ENCODE measurements at regions not wholly inside any gene's neighbourhood (a gene's known extent, or its start where the extent isn't known, plus 50 kb on each side); places are given as distances from the start of the nearest gene placed in this dataset.

DNA sequence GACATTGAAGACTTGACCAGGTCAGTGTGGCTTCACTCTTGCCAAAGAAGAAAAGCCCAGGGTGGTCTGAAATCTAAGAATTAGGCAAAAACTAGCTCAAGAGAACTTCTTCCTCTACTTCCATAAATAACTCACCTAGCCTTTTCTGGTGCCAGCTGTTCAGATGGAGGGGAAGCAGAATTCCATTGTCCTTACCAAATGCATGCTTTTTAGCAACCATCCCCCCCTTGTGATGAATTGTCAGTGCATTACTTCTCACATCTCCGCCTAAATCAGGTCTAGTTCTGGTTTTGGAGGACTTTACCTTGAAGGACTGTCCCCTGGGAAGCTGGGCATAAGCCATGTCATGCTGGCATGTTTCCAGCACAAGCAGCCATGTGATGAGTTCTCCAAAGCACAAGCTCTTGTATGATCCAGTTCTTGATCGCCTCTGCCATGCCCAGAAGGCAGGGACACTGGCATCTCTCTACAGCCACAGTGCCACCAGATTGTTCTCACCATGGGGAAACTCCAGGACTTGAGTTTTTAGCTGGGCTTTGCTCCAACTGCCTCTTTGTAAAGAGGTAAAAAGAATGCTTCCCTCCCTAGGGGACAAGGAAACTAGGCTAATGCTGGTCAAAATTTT, 96.4 kb upstream of the IL12A start:
- DNase-seq, result no peak

GRCh38 chr3:159892801-159893200, 95.8 kb upstream of the IL12A start:
- no peak for DNase-seq

DNA sequence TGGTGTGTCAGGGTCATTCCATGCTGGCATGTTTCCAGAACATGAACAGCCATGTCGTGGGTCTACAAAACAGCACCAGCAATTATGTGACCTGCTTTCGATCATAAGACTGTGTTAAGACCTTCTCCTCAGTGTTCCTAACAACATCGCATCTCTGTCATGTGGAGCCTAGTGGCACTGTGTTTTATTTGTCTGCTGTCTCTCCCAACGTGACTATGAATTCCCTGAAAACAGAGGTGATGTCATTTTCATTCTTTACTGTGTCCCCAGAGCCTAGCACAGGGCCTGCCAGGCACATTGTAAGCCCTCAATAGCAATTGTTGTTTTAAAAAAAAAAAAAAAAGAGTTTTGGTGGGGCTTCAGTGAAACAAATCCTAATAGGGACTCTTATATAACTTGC, 94.2 kb upstream of the IL12A start:
- DNase-seq, result no peak

- no peak for DNase-seq
Measured at GRCh38 chr3:159895430-159895829, 93.2 kb upstream of the IL12A start.

DNA sequence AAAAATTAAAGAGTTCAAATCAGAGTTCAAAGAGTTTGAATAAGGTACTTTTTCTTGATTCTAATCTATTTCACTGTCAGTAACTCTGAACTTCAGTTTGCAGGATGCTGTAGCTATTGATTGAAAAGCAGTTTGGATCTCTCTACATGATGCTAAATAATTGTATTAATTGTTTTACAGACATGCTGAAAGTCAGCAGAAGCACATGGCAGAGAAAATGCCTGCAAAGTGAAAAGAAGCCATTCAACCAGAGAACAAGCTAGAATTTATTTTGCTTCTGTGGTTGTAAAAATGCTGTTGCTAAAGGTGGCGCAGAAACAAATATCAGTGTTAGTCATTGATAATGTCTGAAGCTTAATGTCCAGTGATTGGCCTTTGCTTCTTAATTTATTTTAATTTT, 92.1 kb upstream of the IL12A start:
- DNase-seq, result no peak

DNA sequence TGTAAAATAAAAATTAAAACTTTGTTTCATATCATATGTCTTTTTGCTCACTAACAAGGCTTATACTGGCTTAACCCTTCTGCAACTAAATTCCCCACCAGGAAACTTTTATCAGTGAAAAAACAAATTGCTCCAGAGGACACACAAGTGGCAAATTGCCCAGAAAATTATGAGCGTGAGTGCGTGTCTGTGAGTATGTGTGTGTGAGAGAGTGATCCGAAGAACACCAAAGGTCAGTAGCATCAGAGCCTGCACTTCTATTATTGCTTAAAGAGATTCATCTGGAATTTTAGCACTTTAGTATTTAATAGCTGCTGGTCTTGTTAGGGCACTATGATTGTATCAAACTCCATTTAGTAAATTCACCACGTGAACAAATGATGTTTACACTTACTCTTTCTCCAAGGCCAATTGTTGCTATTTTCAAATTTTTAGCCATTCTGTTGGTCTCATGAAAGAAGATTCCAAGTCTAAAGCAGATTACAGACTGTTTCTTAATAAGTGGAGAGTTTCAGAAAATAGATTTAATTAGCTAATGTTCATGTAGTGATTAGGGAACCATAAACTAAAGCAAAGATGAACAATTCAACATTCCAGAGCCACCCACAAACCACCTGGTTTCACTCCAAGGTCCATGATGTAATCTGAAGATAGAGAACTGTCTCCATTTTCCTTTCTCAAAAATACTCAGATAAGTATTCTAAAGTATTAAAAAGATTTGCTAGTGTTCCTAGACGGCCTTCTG, 91.1 kb upstream of the IL12A start:
- DNase-seq, result no peak

DNA sequence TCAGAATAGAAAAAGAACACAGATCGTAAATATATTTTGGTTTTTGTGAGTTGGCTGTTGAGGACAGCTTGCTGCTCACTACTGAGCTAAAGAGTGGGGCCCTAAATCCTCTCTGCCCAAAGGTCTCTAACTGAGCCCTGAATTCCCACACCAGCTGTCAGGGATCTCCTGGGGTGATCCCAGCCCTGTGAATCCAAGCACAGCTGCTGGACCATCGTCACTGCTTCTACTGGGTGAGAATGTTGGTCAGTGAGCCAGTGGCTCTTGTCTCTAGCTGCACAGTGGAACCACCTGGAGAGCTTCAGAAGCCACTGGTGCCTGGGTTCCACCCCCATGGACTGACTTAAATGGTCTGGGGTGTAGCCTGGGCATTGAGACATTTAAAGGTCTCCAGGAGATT, 90.5 kb upstream of the IL12A start:
- DNase-seq, result no peak

- DNase-seq, result no peak
Measured at GRCh38 chr3:159899166-159899565, 89.5 kb upstream of the IL12A start.

DNA sequence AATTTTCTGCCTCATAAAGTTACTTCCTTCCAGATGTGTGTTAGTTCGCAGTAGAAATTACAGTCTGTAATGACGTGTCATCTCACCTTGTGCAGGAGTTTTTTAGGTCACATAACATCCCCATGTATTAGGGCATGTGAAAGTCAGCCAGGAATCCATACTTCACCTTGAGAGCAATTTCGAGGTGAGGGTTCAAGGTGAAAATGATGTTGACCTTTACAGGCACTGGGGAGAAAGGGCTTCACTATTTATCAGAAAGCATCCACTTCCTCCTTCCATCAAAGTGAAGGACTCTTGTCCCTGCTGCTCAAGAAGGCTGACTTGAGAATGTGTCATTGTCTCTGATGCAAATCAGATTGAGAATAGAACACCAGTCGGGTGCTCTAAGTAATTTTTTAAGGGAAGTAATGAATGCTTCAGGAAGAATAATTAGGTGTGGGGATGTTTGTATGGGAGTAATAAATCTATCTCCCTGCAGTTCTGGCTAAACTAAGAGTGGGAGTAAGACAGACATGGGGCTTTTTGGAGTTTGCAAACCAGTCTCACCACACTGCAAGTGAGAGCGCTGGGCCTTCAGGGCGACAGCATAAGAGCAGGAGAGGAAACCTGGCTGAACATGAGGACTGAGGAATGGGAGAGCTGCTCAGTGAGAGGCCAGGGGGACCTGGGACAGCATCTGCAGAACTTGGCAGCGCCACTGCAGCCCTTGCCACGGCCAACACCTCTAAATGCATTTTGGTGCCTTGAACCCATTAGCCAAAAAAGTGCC, 85.9 kb upstream of the IL12A start:
- DNase-seq, result no peak

DNA sequence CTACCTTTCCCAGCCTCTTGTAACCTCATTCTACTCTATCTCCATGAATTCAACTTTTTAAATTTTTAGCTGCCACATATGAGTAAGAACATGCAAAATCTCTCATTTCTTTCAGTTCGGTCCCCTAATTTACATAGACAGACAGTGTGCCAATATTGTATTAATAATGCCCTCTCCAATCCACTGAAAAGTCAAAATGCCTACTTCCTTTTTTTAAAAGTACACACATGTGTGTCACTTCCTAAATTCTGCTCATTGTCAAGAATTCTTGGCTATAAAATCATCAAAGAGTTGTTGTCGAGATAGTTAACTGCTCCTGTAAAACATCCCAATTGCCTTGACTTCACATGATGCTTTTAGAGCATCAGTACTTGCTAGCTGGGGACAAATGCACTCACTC, 84.2 kb upstream of the IL12A start:
- DNase-seq, result no peak

- DNase-seq, result no peak
Measured at GRCh38 chr3:159904911-159905310, 83.7 kb upstream of the IL12A start.

DNA sequence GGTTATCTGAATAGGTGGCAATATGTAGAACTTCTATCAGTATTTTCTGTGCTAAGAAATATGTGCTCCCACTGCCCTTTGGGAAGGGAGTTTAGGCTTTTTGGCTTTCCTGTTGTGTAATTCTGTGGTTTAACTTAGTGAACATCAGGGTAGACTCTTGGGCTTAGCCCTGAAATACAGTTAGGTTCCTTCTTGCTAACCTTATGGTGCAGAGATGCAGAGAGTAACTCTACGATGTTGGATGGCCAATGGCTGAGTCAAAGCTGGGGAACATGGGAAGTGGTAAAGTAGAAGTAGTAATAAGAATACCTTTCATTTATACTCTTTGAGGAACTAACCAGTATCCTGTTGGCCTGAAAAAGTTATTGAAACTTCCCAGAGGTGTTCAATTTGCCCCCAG, 80.8 kb upstream of the IL12A start:
- DNase-seq, result no peak

DNA sequence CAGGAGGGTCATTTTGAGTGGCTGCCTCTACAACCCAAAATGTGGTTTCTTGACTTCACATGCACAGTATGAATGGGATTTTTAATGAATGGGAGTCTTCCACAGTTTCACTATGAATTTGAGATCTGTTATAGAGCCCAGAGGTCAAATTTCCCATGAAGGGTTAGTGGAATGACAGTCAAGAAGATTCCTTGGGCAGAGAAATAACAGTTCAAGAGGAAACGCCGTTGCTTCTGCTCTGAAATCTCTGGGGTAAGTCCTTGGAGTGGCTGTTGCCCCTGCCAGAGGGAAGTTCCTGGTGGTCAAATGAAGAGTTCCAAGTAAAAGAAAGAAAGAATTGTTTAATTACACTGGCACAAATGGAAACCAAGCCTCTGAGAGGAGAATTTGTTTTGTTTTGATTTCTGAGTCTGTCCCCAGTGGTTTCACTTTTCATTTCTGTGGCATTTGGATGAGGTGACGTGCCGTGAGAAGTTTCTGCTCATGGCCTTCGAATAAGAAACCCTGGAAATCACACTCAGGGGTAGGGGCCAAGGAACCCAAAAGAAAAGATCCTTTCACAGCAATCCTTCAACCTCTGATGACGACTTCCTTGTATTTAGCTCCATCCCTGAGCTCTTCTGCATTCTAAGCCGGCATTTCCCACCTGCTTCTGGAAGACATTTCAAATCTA, 77.5 kb upstream of the IL12A start:
- DNase-seq, result peak; percentile 39

DNA sequence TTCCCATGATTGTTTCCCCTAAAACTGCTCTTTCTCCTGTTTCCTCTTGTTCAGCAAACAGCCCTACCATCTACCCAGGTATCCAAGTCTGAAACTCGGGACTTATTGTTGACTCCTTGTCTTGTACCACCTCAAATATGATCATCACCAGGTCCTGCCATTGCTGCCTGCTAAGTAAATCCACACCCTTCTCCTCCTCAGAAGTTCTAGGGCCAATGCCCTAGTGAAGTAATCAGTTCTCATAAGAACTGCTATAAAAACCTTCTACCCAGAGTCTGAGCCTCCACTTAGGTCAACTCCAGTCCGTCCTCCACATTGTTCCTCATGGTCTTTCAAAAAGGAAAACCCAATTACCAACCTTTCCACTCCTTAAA, 77.0 kb upstream of the IL12A start:
- no peak for DNase-seq

DNA sequence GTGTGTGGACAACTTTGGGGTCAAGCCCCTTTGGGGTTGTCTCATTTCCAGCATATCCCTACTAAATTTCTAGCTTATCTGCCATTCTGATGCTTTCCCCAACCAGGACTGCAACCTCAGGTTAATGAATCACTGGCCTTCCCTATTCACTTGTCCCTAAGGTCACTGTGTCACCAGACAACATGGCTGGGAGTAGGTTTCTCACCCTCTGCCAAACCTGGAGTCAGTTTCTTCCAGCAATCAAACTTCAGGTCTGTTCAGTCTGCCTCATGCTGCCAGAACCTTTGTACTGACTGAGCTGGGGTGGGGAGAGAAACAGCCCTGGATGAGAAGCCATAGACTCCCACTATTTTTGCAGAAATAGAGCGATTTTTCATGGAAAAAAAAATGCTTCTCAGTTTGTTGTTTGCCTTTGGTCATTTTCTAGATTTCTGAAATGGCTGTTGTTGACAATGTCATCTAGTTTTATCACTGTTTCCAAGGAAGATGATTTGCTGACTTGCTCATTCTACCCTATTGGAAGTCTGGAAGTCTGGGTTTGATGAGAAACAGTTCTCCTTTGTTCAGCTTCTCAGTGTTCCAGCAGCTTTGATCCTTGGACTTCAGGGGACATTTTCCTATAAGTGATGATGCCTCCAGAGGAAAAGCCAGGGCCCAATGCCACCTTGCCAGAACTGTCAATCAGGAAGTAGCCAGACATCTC, 74.8 kb upstream of the IL12A start:
- DNase-seq, result no peak

GRCh38 chr3:159914426-159914825, 74.2 kb upstream of the IL12A start:
- DNase-seq, result no peak

GRCh38 chr3:159916052-159916451, 72.6 kb upstream of the IL12A start:
- DNase-seq, result no peak

GRCh38 chr3:159917141-159917540, 71.5 kb upstream of the IL12A start:
- DNase-seq, result no peak

DNA sequence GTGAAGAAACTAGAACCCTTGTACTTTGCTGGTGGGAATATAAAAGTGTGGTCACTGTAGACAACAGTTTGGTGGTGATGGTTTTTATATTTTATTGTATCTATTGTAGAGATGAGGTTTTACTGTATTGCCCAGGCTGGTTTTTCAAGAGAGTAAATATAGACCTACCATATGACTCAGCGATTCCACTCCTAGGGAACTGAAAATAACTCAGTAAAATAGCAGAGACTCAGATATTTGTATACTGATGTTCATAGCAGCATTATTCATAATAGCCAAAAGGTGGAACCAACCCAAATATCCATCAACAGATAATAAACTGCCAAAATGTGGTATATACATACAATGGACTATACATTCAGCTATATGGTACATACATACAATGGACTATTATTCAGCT, 68.8 kb upstream of the IL12A start:
- DNase-seq, result peak; percentile 14

DNA sequence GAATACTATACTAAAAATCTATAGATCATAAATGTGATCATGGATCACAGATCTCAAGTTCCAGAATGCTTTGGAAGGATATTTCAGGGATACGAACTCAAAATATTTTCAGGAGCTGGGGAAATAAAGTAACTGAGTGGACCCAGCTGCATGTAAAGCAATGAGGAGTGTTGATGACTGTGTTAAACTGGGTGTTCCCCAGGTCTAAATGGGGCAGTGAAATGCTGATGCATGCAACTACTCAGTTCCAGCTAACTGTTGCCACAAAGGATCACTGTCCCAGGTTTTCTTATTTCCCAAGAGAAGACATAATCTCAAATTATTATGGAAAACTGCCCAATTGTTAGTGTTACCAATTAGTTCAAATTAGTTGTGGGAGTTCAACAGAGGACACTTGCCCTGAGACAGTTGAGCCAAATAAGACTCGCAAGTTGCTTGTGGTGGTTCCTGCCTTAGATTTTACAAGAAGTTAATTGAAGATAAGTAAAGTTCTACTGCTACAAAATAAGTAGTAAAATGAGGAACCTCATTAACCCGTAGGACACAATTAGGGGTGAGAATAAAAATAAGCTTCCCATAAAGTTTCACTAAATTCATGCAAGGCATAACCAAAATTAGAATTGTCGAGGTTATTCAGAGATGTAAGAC, 66.3 kb upstream of the IL12A start:
- no peak for DNase-seq

GRCh38 chr3:159922861-159923312, 65.7 kb upstream of the IL12A start:
- no peak for DNase-seq

DNA sequence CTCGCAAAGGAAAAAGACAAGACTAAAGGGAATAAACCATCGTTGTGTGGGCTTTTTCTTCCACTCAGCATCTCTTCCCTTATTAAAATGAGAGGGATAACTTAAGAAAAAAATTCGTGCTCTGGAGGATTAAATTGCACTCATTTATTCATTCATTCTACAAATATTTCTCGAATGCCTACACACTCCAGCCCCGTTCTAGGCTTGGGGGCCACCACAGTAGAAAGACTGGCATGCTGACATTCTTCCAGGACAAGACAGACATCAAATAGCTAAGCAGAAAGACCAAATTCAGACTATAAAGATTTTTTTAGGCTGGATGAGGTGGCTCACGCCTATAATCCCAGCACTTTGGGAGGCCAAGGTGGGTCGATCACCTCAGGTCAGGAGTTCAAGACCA, 65.3 kb upstream of the IL12A start:
- no peak for DNase-seq
